ENCODE measurements at regions not wholly inside any gene's neighbourhood (a gene's known extent, or its start where the extent isn't known, plus 50 kb on each side); places are given as distances from the start of the nearest gene placed in this dataset.

DNA sequence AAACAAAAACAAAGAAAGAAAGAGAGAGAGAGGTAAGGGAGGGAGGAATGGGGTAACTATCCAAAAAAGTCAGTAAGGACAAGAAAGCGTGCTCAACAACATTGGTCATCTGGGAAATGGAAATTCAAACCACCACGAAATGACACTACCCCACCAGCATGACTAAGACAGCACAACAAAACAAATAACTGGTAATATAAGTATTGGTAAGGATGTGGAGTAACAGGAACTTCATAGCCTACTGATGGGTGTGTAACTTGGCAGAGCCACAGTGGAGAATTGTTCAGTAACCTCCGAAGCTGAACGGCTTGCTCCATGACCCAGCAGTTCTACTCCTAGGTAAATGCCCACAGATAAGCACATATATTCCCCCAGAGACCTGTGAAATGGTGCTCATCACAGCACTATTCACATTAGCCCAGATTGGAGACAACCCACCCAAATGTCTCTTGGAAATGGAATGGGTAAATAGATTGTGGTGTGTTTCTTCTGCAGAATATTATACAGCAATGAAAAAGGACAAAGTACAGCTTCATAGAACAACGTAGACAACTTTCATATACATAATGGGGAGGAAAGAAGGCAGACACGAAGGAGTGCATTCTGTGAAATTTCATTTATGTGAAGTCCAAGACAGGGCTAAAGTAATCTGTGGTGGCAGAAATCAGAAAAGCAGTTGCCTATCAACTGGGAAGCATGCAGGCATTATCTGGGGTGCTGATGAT is 95.5 kb upstream of the ATP6AP2 start:
- no peak for DNase-seq (ENCODE audit: low spot score)

DNA sequence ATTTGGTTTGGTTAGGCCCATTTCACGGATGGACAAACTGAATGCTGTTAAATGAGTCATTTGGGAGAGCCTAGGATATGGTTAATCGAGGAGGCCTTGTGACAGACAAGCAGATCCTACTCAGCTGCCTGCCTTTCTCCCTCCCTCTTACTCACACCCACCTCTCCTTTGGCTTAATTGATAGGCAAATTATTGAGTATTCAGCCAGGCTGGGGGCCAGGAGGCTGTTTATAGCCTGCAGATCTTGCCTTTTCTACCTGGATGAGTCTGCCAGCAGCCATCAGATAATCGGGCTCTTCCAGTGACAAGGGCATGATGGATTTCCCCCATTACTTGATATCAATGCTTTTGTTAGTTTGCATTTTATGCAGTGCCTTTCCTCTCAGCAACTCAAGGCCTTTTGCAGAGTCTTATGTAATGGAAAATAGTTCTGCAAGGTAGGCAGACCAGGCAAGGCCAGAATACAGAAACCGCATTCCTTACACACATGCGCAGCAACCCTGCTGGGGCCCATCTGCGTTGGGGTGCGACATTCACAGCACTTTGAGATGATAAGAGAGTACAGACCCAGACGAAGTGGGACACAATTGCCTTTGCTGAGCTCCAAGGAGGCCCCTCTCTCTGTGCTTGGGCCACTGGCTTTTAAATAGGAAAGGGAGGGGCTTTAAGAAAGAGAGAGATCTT is 96.2 kb upstream of the ATP6AP2 start:
- peak; percentile 37 for DNase-seq (ENCODE audit: low spot score)

DNA sequence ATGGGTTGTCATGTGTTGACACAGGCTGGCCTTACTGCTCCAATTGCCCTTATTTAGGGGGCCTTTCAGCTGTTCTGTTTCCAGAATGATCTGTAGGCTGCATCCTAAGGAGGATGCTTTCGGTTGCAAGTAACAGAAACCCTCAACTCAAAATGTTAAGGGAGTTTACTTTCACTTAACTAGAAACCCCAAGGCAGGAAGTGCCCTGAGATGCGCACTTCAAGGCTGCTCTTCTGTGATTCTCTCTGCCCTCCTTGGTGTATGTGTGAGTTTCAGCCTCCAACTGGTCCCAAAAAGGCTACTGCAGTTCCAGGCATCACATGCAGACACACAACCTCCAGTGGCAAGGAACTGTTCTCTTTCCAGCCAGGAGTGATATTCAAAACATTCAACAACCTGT is 97.3 kb upstream of the ATP6AP2 start:
- DNase-seq (ENCODE audit: low spot score) = no peak

DNA sequence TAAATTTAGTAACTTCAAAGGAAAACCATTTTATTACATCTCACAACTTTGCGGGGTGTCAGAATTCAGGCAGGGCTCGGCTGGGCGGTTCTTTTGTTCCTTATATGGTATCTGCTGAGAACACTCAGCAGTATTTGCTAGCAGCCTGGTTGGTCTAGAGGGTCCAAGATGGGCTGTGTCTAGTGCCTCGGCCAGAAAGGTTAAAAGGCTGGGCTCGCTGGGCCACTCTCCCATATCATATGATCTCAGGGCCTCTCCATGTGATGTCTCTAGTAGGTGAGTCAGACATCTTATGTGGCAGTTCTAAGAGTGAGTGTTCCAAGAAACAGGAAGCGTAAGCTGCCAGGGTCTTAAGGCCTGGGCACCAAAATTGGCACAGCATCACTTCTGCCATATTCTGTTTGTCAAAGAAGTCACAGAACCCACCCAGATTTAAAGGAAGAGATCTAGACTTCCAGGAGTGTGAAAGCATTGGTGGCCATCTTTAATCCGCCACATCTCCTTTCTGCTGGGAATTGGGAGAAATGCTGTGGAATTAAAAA is 100.9 kb upstream of the ATP6AP2 start:
- DNase-seq (ENCODE audit: low spot score) = no peak

DNA sequence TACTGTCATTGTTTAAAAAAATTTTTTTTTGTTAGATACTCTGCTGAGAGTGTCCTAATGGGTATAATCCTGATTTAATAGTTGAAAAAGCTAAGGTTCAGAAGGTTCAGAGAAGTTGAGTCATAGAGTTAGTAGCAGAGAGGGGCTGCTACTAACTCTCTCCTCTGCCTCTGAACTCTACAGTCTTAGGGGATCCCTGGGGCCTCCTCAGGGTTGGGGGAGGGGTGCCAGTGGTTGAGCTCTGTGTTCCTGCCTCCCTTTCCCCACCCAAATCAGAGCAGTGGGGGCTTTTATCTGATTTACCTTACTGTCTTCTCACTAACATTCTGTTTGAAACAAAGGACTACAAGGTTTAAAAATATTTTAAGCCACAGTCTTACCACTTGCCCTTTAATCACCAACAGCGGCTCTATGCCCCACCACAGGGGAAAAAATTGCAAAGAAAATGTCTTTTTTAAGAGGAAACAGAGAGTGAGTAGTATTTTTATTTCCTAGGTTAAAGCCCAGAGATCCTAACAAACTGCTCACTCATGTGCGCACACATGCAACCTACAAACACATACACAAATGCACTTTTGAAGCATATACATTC is 102.2 kb upstream of the ATP6AP2 start:
- DNase-seq (ENCODE audit: low spot score) = no peak

DNA sequence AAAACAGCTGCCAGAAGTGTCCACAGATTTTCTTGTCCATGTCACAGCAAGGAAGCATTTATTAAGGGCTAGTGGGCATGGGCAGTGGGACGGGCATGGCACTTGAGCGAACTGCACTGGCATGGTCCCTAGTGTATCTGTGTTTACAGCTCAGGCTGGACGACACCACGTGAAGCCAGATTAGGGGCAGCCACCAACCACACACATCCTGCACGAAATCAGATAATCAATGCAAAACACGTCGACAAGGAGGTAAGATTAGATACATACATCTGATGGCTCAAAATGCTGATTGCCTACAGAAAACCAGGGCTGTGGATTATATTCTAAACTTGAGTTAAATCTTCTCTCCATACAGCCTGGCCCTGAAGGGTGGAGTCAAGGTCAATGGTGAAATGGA is 103.8 kb upstream of the ATP6AP2 start:
- no peak for DNase-seq (ENCODE audit: low spot score)

DNA sequence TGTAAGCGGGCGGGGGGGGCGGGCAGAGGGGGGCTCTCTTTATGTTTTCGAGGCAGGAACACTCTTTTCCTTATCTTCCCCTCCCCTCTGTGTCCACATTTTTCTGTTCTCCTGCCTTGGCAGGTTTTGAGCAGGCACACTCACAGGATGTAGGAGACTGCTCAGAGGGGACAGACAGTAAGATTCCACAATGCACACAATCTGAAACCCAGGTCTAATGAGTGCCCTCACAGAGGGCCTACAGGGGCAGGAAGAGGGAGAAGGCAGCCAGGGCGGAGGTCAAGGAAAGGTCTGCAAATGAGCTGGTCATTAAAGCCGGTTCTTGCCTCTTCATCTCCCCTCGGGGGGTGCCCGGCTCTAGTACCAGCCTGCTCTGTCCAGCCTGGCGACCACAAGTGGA is 106.1 kb upstream of the ATP6AP2 start:
- DNase-seq (ENCODE audit: low spot score) = peak; percentile 28

DNA sequence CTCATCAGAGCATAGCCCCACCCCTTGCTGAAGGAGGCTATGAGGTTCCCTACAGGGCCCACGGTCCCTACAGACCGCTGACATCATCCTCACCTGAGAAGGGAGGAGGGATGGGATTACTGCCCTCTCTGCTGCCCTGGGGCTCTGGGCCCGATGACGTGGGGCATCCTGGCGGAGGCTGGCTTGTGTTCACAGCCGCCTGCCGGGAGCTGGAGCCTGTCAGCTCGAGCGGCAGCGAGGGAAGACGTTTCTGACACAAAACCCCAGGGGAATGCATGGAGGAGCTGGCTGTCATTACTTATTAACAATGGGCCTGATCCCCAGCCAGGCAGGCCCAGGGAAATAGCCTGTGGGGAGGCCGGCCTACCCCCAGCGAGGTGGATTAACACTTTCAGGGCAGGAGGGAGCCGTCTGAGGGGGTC is 106.6 kb upstream of the ATP6AP2 start:
- DNase-seq (ENCODE audit: low spot score) = peak; percentile 75

DNA sequence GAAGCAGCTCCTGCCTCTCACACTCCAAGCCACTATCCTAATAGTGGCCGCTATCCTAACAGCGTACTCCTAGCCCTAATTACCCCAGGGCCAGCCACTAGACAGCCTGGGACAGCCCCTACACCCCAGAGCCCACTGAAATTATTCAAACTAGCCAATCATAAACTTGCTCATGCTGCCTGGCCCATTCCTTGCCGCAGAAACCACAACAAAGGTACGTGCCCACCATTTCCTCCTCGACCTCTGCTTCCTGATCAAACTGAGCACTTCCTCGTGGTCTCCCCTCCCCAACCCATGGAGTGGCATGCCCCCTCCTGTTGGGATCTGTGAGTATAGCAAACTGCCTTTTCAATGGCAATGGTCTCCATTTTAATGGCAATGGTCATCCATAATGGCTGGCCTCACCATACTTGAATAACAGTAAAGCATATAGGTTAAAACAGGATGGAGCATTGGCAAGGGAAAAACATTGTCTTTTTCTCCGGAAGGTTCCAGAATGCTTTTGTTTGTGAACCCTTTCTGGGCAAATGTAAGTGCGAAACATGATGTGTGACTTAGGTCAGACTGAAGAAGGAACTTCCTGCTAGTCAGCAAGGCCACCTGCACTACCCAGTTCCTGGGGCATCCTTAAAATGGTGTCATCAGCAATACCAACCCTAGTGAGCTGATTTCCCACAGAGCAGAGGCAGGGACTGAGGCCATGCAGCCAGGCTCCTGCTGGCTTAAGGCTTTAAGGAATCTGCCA is 107.1 kb upstream of the ATP6AP2 start:
- no peak for DNase-seq (ENCODE audit: low spot score)

DNA sequence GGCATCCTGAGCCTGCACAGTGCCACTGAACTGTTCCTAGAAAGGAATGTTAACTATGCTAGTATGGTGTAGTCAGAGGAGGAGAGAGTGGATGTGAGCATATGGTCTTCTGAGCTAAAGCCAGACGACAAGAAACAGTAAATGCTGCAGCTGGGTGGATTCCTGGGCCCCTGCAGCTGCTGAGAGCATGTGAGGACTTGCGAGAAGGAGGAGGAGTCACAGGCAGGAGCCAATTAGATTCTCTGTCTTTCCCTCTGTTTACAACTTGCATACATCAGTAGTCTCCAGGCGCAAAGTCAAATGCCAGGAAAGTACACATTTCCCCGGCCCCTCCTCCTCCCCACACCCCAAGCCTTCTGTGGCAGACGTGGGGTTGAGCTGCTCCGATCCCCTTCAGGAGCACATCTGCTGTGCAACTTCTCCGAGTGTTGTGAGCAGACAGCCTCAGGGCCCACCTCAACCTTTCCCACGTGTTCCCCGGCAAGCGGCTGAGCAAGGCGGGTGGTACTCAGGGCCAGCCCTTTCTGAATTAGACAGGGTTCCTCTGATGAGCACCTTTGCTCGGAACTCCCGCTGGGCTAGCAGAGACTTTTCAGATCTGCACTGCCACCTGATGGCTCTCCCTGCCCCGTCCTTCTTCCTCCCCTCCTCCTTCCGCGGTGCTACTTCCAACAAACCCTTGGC is 108.7 kb upstream of the ATP6AP2 start:
- peak; percentile 94 for DNase-seq (ENCODE audit: low spot score)

DNA sequence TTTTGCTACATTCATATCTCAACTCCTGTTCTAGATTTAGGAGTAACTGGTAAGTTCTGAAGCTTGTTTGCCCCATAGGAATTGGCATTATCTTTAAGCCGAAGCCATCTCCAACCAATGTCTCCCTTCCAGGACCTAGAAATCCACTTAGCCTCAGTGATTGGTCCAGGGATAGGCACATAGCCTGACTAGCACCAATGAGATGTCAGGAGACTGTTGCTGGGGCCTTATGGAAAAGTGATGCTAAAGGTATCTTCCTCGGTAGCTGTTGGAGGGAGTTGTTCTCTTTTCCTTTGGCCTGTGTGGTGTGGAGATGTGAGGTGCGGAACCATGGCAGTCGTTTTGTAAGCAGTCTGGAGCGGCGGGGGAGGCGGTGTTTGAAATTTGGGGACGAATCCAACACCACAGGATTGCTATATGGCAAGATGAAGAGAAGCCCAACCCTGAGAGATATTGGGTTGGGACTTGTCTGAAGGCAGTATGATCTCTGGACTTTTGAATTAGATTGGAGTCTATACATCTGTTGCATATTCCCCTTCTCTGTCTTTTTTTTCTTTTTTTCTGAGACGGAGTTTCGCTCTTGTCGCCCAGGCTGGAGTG is 109.8 kb upstream of the ATP6AP2 start:
- DNase-seq (ENCODE audit: low spot score) = no peak

DNA sequence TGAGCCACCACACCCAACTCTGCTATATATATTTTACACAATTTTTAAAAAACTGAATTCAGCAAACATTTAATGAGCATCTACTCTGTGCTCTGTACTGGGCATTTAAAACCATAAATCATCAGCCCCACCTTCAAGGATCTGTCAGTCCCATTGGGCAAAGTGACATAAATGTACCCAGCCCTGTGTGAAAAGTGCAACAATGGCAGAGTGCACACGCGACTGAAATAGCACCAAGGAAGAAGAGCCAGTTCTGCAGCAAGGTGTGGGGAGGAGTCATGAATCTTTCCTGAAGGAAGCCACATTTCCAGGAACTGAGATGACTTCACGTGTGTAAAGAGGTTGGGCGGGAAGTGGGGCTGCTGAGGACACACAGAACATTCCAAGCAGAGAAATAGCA is 111.5 kb upstream of the ATP6AP2 start:
- DNase-seq (ENCODE audit: low spot score) = no peak

DNA sequence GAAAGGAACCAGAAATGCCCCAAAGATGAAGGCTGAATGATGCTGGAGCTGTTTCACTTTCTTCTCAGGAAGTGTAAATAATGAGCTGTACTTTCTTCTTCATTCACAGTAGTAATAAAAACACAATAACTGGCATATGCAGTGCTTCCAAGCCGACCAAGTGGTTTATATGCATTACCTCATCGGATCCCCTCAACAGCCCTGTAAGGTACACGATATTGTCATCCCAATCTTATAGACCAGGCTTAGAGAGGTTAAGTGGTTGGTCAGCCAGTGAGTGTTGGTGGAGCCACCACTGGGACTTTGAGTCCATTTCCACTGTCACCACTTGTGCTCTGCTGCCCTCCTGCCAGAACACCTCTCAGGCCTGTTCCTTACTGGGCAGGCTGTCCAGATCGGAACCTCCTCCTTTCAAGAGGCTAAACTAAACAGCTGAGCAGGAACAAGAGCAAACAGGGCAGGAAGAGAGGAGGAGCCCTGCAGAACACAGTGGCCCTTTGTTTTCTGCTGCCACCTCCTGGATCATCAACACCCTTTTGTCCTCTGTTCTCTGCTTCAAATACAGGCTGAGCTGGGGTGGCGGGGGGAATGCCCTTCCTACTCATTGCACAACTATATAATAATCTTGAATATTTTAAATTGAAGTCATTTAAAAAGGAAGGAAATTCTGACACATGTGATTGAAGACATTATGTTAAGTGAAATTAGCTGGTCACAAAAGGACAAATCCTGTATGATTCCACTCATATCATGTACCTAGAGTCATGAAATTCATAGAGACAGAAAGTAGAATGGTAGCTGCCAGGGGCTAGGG is 112.5 kb upstream of the ATP6AP2 start:
- peak; percentile 48 for DNase-seq (ENCODE audit: low spot score)

DNA sequence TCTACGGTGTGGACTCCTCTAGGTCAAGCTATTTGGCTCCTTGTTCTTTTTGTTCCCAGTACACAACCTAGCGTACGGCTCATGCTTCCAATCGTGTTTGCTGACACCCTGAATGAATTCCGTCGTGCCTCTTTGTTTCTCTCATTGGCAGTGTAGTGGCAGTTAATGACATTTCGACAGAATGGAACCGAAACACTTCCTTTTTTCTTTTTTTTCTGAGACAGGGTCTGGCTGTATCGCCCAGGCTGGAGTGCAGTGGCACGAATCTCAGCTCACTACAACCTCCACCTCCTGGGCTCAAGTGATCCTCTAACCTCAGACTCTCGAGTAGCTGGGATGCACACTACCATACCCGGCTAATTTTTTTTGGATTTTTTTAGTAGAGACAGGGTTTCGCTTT is 113.3 kb upstream of the ATP6AP2 start:
- DNase-seq (ENCODE audit: low spot score) = no peak

DNA sequence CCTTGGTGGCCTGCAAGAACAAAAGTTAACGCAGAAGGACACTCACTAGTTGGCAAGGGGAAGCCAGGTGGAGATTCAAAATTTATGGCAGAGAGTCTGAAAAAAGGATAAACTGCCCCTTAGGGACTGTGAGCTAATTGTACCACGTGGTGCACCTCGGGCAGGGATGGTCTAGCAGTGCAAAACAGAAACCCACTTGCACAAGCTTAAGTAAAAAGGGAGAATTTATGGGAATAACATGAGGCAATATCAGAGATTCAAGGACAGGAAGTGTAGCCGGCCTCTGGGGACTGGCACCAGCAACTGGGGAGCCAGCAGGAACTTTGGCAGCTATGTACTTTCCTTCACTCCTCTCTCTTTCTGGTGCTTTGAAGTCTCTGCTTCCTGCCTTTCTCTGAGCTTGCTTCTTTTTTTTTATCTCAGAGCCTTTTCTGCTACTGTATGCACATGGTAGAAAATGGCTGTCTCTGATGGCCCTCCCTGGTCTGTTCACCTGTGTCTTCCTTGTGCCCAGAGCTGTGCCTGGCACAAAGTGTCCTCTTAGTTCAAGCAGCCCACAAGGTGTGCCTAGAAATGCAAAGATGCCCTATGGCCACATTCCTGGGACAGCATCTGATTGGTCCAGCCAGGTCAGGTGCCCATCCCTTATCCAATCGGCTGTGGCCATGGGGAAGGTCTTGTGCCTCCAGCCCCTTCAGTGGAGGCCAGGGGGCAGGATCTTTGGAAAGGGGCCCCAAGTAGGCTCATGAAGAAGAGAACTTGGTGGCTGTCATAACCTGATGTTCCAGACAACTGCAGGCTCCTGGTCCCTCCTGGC is 114.8 kb upstream of the ATP6AP2 start:
- DNase-seq (ENCODE audit: low spot score) = peak; percentile 22

DNA sequence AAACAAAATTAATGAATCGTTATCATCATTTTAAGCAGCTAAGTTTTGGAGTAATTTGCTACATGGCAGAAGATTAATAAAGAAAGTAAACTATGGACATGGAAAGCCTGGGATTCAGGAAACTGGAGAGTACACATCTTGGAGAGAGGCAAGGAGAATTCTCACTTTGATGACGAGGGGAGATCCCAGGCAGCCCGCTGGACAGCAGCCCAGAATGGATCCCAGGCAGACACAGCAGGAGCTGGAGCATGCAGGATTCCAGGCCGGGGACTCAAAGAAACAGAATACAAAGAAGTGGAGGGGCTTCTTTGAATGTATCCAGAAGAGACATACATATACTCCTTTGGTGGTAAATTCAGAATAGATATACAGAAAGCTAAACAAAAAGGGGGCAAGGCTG is 118.0 kb upstream of the ATP6AP2 start:
- DNase-seq (ENCODE audit: low spot score) = peak; percentile 67

DNA sequence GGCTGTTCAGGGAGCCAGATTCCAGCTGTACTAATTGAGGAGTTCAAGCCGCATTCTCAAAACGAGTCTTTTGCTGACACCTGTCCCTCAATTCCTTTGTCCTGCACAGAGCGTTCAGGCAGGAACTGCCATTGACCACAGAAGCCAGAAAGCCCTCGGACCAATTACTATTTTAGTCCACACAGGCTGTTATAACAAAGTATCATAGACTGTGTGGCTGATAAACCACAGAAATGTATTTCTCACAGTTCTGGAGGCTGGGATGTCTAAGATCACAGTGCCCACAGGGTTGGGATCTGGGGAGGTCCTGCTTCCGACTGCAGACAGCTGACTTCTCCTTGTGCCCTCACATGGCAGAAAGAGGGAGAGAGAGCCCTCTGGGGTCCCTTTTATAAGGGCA is 119.8 kb upstream of the ATP6AP2 start:
- DNase-seq (ENCODE audit: low spot score) = no peak

DNA sequence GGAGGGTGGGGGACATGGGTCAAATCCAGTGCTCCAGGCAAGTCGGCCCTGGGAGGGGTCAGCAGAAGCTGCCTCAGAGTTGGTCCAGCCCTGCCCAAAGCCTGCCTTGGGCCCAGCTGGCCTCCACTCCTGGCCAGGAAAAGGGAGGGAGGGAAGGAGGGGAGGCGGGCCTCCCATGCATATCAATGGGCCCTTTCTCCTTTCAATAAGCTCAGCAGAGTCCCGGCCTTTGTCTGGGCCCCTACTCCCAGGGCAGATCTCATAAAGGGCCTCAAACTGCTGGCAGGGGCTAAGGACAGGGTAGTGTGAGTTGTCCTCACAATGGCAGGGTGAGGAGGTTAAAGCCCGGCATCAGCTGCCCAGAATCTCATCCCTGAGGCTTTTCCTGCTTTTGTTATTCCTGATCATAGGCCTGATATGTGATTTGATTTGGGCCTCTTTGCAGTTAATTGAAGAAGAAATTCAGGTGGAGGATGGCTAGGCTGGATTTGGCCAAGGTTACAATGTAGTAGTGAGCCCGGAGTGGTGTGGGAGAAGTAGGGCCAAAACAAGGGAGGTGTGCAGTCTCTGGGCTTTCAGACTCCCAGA is 121.1 kb upstream of the ATP6AP2 start:
- DNase-seq (ENCODE audit: low spot score) = no peak

DNA sequence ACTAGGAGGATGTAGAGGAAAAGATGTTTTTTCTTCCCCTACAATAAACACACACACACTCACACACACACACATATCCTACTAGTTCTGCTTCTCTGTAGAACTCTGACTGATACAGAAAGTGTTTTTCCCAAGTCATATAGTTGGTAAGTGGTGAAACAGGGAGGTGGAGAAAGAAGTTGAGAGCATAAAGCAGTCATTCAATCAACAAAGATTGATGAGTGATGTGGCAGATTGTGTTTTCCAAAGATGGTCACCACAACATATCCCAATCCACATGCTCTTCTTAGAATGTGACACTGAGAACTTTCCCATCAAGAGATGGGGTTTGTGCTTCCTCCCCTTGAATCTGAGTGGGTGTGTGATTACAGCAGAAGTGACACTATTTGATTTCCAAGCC is 123.4 kb upstream of the ATP6AP2 start:
- DNase-seq (ENCODE audit: low spot score) = no peak
